ENCODE measurements at regions not wholly inside any gene's neighbourhood (a gene's known extent, or its start where the extent isn't known, plus 50 kb on each side); places are given as distances from the start of the nearest gene placed in this dataset.

DNA sequence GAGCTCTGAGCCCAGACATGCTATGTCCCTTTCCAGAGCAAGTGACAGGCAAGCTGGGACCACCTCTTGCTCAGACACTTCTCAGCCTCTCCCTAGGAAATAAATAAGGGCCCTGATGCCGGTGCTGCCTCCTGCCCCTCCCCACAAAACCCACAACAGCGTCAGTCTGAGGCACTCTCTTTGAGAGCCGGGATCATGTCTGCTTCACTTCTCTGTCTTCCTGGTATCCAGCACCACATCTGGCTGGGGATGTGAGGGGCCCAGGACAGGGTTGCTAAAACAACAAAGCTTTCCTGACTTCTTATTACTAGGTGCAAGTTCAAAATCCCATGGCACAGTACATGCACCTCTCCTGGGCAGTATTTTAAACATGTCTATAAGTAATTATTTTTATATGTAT lies 103.9 kb upstream of the GLI2 start:
- no peak for ATAC-seq

DNA sequence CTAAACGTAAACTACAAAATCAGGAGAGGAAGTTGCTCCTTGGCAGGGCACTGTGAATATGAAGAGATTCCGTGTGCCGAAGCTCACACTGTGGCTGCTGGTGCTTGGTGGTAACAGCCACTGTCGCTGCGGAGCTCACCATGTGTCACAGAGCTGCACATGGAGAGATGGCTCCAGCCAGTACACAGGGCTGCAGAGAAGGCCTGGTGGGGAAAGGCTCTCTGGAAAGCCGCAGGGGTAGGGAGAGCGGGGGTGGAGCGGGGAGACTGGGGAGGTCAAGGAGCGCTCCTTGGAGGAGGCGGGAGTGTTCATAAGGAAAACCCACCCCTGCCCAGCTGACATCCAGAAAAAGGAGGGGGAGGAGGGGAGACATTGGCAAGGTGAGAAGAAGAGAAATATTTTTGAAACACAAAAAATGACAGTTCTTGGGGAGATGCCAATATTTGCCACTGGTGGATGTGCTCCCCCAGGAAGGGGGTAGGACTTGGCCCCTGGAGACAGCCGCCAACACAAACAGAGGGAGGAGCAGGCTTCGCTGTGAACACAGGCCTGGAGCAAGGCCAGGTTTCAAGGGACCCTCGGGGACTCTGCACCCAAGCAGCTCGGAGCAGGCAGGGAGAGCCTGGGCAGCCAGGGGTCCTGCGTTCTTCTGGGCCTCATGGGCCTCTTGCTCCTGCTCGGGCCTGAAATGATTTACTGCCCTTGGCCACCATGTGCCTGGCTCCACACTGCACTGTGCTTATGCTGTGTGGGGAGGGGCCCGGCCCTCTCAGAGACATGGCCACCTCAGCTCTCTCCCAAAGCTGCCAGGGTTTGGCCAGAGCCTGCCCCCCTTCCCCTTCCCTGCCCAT lies 102.6 kb upstream of the GLI2 start:
- peaks cover 0 to 5% (median 0%) of the 10 kb centered on the region in 12 donors for H3K9me3 ChIP-seq
- DNase-seq (no peak), ATAC-seq (no peak)
- peaks cover 0 to 5% (median 0%) of the 10 kb centered on the region in 9 donors for H3K27me3 ChIP-seq
- intact Hi-C loops (cut with DNase I): no loop called here
- no peak overlapping the region for H3K4me3 ChIP-seq
- no peaks in the 10 kb centered on the region for H3K4me1 ChIP-seq
- no peak overlapping the region for H3K27ac ChIP-seq
- H3K36me3 ChIP-seq: no peaks in the 10 kb centered on the region
- TF ChIP-seq CTCF (IDR thresholded peaks at IDR 0.05): no peak
- no peak for TF ChIP-seq POLR2A (IDR thresholded peaks at IDR 0.05)
- 81 to 89% (median 84%) methylated on average over 15 to 17 of the region's 17 CpGs for WGBS, 4 donors

More for the DNA sequence above, 103.9 kb upstream of the GLI2 start:
- H3K9me3 ChIP-seq: peaks cover 0 to 6% (median 0%) of the 10 kb centered on the region in 12 donors
- intact Hi-C loops (cut with DNase I): no loop called here
- H3K27ac ChIP-seq: no peak overlapping the region
- 40 to 71% (median 63%) methylated on average over 3 of the region's 3 CpGs for WGBS, 4 donors
- DNase-seq: no peak
- H3K27me3 ChIP-seq: peaks cover 0 to 5% (median 0%) of the 10 kb centered on the region in 9 donors
- no peaks in the 10 kb centered on the region for H3K4me1 ChIP-seq
- no peaks in the 10 kb centered on the region for H3K36me3 ChIP-seq
- no peak overlapping the region for H3K4me3 ChIP-seq
- no peak for TF ChIP-seq CTCF (IDR thresholded peaks at IDR 0.05)
- no peak for TF ChIP-seq POLR2A (IDR thresholded peaks at IDR 0.05)

- H3K36me3 ChIP-seq: no peaks in the 10 kb centered on the region
- no peaks in the 10 kb centered on the region for H3K4me1 ChIP-seq
- H3K9me3 ChIP-seq: no peaks in the 10 kb centered on the region
- no peak for TF ChIP-seq POLR2A (IDR thresholded peaks at IDR 0.05)
- no peak for TF ChIP-seq CTCF (IDR thresholded peaks at IDR 0.05)
- DNase-seq (no peak), ATAC-seq (no peak)
- no peak overlapping the region for H3K27ac ChIP-seq
- no peak overlapping the region for H3K4me3 ChIP-seq
- peaks cover 0 to 3% (median 0%) of the 10 kb centered on the region in 9 donors for H3K27me3 ChIP-seq
- intact Hi-C loops (cut with DNase I): no loop called here
- WGBS, 4 donors: 93 to 94% (median 94%) methylated on average over 6 of the region's 6 CpGs
Observed at GRCh38 chr2:120634533-120634932, 101.1 kb upstream of the GLI2 start.

DNA sequence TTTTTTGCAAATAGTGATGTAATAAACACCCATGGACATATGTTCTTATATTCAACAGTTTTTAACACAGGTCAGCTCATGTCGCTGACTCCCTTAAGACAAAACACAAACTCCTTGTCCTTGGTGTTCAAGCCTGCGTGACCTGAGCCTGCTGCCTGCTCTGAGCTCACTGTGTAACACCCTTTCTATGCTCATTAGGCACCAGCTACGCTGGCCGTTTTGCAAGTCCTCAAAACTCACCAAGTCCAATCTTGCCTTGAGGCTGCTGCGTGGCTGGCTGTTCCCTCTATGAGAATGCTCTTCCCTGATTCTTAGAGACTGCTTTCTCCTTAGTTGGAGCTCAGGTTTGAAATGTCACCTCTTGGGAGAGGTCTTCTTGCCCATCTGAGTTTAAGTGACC lies 100.5 kb upstream of the GLI2 start:
- intact Hi-C loops (cut with DNase I): no loop called here
- Histone ChIP-seq H3K4me3 (no peak overlapping the region), H3K9me3 (no peaks in the 10 kb centered on the region), H3K36me3 (no peaks in the 10 kb centered on the region), H3K27me3 (peaks cover 0 to 3% (median 0%) of the 10 kb centered on the region in 9 donors), H3K4me1 (no peaks in the 10 kb centered on the region), H3K27ac (no peak overlapping the region)
- ATAC-seq (no peak), DNase-seq (no peak)
- TF ChIP-seq POLR2A (IDR thresholded peaks at IDR 0.05): no peak
- no peak for TF ChIP-seq CTCF (IDR thresholded peaks at IDR 0.05)
- WGBS, 4 donors: 93 to 98% (median 94%) methylated on average over 5 of the region's 5 CpGs

All from heart left ventricle (tissue), 16 donors.